Right lung (tissue), 2 donors: ENCODE measurements at regions not wholly inside any gene's neighbourhood (a gene's known extent, or its start where the extent isn't known, plus 50 kb on each side); places are given as distances from the start of the nearest gene placed in this dataset.
A peak's percentile ranks its signal among the peaks of the same experiment; 100 is the strongest.

ENCODE experiments used
- DNase-seq, 2 donors: peaks; one replicate each; pipeline ENCODE4 v3.0.0-alpha.2; 2013

DNA sequence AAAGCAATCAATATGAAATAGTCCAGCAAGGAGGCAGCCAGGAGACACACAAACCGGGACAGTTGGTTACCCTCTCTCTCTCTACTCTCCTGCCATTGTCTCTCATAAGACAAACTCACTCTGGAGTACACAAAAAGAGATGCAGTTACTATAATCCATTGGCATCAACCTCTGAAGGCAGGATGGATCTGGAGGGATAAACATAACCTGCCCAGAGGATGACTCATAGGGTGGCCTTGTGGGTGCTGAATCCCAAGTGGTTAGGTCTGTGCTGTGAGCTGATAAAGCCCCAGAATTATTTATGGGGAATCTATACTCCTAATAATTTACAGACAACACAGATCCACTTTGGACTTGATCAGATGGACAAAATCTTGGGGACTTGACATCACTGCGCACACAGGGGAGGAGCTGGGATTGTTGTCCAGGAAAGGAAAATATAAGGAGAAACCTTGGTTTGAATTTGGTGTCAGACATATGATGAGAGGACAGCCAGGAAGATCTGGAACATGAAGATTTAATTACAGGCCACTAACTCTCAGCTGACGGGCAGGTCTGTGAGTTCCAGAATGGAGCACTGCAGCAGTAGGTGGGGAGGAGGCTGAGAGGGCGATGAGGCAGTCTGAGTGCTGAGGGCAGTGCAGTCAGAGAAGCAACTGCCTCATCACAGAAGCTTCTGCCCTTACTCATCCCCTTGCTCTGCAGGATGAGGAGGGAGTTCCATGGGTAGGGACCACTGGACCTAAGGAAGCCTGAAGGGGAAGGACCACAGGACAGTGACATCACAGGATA is 113.9 kb upstream of the PRSS58 start:
- no peak for DNase-seq

DNA sequence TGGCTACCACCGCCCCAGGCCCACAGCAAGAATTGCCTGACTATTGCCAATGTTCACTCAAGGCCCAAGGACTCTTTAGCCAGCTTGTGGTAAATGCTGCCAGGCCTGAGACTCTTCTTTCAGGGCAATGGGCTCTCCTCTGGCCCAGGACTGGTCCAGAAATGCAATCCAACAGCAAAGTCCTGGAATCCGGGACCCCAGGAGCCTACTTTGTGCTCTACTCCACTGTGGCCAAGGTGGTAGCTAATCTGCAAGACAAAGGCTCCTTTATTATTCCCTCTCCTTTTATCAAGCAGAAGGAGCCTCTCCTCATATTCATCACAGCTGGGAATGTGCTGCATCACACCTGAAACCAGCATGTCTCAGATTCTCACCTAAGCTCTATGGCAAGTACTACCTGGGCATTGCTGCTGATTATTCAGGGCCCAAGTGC is 107.6 kb upstream of the PRSS58 start:
- no peak for DNase-seq

DNA sequence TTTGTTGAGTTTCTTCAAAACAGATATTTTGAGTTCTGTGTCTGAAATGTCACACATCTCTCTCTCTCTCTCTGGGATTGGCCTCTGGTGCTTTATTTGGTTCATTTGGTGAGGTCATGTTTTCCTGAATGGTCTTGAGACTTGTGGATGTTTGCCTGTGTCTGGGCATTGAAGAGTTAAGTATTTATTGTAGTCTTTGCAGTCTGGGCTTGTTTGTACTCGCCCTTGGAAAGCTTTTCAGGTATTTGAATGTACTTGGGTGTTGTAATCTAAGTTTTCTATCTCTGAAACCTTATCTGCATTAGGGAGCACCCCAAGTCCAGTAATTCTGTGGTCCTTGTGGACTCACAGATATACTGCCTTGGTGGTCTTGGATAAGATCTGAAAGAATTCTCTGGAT is 106.7 kb upstream of the PRSS58 start:
- no peak for DNase-seq

DNA sequence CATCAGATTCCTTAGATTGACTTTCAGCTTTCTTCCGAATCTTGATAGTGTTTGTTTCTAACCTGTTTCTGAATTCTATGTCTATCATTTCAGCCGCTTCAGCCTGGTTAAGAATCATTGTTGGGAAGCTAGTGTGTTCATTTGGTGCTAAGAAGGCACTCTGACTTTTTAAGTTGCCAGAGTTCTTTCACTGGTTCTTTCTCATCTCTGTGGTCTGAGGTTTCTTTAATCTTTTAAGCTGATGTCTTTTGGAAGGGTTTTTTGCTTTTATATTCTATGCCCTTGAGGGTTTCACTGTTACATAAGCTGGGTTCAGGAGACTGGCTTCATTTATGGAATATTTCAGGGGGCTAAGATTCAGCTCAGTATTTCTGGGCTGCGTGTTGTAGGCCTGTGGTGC is 104.5 kb upstream of the PRSS58 start:
- DNase-seq: no peak

DNA sequence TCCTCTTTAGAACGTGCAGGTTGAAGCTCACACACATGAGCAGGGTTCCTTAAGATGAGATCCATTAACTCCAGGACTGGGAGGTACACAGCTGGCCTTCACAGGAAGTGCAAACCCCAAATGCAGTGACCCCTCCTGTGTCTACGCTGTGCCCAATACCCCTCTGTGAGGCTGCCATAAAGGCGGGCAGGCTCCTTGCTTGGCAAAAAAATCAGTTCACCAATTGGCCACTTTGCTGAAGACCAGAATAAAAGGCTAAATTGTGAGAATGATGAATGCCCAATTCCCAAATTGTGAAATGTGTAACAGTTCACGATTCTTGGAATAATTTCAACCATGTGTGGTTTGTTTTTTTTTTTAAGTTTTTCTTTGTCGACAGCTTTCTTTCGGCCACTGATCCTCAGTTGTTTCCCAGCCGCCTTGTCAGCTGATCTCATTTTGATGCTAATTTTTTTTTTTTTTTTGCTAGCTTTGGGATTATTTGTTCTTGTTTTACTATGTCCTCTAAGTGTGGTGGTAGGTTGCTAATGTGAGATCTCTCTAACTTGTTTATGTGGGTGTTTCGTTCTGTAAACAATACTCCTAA is 101.9 kb upstream of the PRSS58 start:
- no peak for DNase-seq

DNA sequence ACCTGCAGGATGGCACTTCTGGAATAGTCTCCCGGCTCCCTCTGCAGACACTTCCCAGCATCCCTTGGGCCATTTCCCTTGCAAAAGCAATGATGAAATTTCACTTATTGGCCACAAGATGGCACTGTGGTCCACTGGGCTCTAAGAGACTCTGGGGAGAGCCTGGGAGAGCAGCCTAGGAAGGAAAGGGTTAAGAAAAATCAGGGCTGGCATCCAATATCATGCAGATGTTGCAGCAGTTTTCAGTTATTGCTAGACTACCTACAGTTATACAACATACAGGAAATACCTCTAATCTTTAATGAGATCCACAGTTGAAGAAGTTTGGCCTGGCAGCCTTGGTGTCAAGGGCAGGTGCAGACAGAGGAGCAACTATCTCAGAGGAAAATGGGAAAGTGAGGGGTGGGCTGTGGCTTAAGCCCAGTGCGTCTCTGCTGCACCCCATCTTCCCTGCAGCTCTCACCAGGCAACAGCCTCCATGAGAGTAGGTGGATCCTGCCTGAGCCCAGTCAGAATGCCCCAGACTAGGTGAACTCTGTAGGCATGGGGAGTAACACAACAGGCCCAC is 100.2 kb upstream of the PRSS58 start:
- peak in 1 of 2 donors; percentile 4 for DNase-seq

DNA sequence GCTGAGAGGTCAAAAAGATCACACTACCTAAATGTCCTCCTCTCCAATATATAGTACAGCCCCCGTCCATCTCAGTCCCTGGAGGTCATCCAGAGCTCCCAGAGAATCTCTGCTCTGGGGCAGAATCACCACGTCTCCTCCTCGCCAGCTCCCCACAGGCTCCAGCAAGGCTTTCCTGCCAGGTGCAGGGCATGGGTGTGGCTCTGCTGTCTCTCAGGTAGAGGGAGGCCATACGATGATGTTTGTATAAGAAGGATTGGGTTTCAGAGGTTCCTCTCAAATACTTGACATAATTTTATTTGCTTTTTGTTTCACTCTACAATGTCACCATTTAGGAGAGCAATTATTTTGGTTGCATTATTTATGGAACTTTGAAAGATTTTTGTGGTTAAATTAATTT is 98.3 kb upstream of the PRSS58 start:
- no peak for DNase-seq

DNA sequence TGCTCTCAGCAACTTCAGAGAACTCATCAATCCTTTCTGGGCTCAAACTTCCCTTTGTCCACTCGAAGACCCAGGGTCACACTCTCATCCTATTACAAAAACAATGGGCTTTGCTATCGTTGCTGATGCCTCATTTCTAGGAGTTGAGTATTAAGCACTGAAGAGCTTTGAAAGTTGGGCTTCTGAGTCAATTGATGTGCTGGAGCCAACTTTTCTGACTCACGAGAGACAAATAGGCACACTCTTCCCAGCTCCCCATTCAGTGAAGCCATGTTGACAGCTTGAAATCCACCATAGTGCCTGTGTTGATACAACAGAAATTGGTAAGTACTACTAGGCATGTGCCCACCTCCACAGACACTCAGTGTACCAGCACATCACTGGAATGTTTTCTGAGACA is 97.5 kb upstream of the PRSS58 start:
- DNase-seq: no peak

DNA sequence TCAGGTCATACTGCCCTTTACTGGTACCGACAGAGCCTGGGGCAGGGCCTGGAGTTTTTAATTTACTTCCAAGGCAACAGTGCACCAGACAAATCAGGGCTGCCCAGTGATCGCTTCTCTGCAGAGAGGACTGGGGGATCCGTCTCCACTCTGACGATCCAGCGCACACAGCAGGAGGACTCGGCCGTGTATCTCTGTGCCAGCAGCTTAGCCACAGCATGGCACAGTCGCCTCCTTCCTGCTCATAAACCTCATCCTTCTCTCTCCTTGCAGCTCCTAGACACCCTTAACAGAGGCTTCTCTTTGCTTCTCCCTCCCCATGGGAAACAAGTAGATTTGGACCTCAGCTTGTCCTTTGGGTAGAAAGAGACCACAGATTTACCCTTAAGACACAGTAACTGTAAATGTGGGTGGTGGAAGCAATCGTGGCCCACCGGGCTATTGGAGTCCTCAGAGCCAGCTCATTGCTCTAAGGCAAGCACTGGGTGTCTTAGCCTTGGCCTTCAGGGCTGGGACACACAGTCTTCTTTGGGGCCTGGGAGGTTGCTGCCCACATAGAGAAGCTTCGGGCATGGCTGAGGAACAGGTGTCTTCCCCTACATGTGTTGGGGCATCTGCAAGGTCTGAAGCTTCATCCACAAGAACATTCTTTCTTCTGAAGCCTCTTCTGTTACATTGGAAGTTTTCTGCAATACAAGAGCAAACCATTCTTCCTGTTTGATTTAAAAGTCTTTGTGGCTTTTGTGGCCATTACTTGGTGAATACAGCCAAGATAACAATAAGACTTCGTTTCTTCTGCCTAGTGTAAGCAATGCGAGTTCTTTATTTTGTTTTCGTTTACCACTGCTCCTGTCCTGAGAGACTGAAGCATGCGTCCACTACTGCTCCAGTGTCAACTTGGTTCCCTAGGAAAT is 95.5 kb upstream of the PRSS58 start:
- no peak for DNase-seq

DNA sequence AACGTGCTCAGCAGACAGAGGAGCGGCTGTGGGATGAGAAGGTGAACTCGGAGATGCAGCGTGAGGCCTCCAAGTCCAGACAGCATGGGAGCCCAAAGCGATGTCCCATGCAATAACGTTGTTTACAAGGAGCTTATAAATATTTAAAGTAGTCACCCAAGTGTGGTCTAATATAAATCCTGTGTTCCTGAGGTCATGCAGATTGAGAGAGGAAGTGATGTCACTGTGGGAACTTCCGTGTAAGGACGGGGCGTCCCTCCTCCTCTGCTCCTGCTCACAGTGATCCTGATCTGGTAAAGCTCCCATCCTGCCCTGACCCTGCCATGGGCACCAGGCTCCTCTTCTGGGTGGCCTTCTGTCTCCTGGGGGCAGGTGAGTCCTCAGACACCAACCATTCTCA is 94.7 kb upstream of the PRSS58 start:
- DNase-seq: no peak

DNA sequence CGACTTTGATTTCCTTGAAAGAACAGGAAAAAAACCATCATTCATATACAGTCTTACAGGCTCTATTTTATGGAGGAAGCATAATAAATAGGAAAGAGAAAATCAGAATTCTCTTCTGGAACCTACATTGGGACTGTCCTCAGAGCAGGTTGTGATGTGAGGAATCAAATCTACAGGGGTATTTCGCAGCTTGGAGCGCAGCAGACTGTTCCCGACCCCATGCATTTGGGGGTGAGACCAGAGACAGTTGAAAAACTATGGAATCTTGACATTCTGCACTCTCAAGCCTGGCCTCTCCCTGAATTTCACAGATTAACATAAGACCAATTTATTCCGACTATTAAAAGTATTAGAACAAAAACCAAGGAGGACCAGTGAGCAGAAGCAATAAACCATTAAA is 93.3 kb upstream of the PRSS58 start:
- DNase-seq: no peak

DNA sequence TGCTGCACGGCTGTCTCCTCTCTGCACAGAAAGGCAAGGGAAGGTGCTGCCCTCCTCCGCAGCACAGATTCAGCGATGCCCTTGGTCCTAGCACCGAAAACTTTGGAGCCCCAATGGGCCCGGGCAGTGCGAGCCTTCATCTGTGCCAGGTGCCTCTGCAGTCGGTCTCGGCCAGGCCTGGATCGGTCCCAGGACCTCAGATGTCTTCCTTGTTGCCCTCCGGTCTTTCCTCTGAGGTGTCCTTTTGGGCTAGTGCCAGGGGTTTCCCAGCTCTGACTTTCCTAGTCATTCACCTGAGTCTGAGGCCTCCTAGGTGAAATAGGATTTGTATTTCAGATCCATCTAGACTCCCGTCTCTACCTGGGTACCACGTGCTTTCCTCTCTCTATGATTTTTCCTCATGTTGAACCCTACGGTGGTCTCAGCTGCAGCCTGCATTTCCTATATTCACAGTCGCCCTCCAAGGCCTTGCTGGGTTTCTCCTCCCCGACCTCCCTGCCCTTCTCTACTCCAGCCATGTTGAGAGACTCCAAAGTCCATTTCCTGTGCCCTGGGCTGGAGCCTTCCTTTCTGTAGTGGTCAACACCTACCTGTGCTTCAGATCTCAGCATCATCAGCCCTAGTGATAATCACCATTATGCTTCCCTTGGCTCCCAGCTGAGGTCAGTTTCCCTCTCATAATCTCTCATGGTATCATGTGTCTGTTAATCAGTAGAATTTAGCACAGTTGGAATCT is 92.0 kb upstream of the PRSS58 start:
- no peak for DNase-seq

DNA sequence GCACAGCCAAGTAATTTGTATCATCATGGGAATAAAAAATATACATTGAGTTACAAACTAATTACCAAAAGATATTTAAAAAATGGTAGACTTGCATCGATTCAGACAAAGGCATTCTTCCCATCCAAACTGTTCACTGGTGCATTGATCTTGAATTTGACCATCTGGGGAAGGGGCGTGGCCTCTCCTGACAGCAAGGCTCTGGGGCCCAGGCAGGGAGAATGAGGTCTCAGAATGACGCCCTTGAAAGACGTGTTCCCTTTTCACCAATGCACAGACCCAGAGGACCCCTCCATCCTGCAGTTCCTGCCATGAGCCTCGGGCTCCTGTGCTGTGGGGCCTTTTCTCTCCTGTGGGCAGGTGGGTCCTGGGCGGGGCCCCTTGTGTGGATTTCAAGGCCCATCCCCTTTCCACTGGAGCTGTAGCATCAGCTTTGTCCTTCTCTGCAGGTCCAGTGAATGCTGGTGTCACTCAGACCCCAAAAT is 91.1 kb upstream of the PRSS58 start:
- no peak for DNase-seq

DNA sequence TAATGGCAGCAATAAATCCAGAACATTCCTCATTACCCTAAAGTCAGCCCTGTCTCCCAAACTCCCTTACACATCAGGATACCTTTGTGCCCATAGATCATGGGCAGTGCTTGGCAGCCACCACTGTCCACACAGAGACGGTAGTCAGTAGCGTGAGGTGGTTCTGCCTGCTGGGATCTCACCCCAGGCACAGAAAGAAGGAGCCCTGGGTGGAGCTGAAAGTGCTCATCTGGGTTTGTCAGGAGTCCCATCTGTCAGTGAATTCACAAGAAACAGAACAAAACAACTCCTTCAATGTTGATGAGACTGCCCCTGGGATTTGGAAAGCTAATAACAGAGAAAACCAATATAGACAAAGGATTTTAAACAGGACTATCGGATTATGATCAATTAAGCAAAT is 90.2 kb upstream of the PRSS58 start:
- DNase-seq: no peak

DNA sequence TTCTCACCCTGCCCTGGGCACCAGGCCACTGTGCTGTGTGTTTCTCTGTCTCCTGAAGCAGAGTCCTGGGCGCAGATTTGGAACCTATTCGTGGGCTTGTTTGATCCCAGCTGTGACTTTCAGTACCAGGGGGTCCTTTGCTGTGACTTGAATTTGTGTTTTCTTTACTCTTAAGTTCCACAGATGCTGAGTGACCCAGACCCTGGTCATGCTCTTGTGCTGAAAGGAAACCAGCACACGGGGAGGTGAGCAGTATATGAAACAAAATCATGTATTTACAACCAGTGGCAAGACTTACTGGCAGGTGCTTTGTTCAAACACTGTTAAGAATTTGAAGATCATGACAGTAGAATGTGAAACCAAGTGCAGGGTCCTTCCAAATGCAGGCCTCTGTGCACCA is 89.2 kb upstream of the PRSS58 start:
- DNase-seq: no peak

DNA sequence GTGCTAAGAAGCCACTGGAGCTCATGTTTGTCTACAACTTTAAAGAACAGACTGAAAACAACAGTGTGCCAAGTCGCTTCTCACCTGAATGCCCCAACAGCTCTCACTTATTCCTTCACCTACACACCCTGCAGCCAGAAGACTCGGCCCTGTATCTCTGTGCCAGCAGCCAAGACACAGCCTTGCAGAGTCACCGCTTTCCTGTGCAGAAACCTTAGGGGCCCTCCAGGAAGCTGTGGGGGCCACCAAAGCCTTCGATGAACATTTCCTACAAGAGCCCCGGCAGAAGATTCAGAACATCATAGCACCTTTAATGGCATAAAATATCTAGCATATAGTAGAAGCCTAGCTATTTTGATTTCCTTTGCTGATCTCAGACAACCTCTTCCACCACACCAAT is 88.0 kb upstream of the PRSS58 start:
- no peak for DNase-seq

DNA sequence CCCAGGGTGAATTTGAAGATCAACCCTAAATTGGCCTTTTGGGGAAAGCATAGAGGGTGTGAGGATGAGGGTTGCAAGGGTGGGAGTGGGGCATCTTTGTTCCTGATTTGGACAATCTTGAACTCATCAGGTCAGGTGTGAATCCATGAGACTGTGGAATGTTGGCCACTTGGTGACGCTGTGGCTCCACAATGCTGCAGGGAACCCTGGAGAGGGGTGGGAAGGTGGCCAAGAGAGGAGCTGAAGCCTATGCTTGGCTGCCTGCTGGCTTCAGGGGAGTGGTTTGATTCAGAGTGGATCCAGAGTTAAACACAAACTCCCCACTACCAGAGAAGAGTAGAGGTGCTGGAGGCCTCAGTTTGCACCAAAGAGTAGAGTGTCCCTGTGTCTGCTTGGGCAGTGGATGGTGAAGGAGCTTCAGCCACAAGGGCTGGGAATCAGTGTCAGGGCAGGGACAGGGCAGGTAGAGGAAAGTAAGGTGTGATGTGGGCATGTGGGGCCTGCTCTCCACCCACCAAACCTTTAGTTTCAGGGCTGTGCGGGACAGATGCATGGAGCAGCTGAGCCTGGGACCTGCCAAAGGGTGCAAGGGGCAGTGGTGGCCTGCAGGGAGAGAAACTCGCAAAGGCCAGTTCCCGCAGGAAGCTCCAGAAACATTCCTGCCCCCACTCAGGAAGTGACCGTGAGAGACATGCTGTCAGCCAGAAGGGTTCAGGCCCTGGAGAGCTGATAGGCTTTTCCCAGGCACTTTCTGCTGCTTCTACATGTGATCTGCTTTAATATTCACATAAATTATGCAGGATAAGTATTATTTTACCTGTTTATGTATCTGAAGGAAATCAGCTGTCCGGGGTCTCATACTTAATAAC is 81.0 kb upstream of the PRSS58 start:
- DNase-seq: peak in 1 of 2 donors; percentile 5

DNA sequence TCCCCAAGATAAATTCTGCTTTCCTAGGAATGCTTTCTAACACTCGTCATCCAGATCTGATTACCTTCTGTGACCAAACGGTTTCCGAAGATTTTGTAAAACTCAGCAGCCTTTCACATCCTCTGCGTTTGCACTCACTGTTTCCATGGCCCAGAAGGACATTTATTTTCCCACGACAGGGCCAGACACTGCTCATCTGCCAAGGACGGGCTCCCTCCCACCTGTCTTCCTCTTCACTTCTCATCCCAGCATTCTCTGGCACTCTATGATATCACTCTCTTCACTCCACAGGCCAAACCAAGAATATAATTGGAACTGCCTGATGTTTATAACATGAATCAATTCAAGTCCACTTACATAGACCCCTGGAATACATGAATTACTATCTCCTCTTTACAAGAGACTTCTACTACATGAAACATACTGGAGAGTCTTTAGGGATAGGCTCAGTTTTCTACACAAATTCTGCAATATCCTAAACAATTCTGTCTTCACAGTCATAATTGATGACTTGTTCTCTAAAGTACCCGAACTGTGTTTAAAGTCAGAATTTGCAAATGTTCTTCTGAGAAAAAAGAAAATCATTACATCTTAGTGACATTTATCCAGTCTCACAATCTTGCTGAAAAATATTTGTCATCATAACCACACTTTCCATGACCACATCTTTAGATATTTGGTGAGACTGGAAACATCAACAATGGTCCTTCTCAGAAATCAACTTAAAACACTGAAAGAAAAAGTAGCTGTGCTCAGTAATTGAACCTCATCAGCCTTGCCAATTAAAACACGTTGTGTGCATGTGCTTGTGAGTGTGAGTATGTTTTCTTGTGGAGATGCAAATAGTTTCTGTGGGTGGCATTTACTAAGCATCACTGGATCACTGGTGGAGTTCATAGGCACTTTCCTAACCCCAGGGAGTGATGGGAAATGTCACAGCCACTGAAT is 79.5 kb upstream of the PRSS58 start:
- DNase-seq: no peak

DNA sequence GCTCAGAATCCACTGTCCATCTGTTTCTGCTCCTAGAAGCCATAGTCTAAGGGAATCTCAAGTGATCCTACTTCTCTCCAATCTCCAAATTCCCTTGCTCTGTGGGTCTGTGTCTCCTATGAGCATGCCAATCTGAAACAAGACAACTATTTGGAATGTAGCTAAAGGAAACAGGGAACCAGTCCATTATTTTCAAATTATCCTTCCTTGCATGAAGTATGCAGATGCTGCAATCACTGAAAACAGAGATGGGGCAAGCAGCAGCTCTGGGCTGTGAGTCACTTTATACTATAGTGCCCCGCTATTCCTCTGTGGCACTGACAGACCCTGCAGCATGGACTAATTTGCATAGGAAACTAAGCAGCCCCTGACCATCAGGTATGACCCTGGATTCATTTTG is 76.9 kb upstream of the PRSS58 start:
- no peak for DNase-seq
